CD4-positive, alpha-beta T cell treated with Interferon alpha-2 for 1 hour (primary cell): ENCODE measurements at regions not wholly inside any gene's neighbourhood (a gene's known extent, or its start where the extent isn't known, plus 50 kb on each side); places are given as distances from the start of the nearest gene placed in this dataset.
"Not testable (repeated sequence)": the region's sequence is repeated elsewhere in the genome, so short reads cannot be mapped to it uniquely, and the experiment has no call there.

Experiments used
- DNase-seq, 2 donors: peaks; one replicate each; pipeline ENCODE4 v3.0.0-alpha.2; 2020 to 2022

- DNase-seq: no peak
Observed at GRCh38 chr20:53738945-53739798, 145.5 kb upstream of the ZNF217 start.

GRCh38 chr20:53738039-53738944, 144.7 kb upstream of the ZNF217 start:
- no peak for DNase-seq

GRCh38 chr20:53737396-53738038, 143.9 kb upstream of the ZNF217 start:
- DNase-seq: no peak

GRCh38 chr20:53736757-53737395, 143.2 kb upstream of the ZNF217 start:
- peak; percentile 24 to 30 for DNase-seq

GRCh38 chr20:53736122-53736756, 142.6 kb upstream of the ZNF217 start:
- DNase-seq: no peak

- DNase-seq: no peak
Observed at GRCh38 chr20:53735536-53736050, 142.0 kb upstream of the ZNF217 start.

- no peak for DNase-seq
Observed at GRCh38 chr20:53734006-53734688, 140.5 kb upstream of the ZNF217 start.

GRCh38 chr20:53731595-53731994, 138.0 kb upstream of the ZNF217 start:
- DNase-seq: no peak

- no peak for DNase-seq
Observed at GRCh38 chr20:53728359-53728758, 134.7 kb upstream of the ZNF217 start.

GRCh38 chr20:53727239-53727638, 133.6 kb upstream of the ZNF217 start:
- DNase-seq: not testable (repeated sequence)

- no peak for DNase-seq
Observed at GRCh38 chr20:53725575-53725970, 131.9 kb upstream of the ZNF217 start.

GRCh38 chr20:53723621-53724020, 130.0 kb upstream of the ZNF217 start:
- no peak for DNase-seq

GRCh38 chr20:53723045-53723444, 129.4 kb upstream of the ZNF217 start:
- no peak for DNase-seq

GRCh38 chr20:53722515-53723036, 128.9 kb upstream of the ZNF217 start:
- no peak for DNase-seq

GRCh38 chr20:53721445-53721963, 127.9 kb upstream of the ZNF217 start:
- not testable (repeated sequence) for DNase-seq

GRCh38 chr20:53719171-53719803, 125.6 kb upstream of the ZNF217 start:
- not testable (repeated sequence) for DNase-seq

GRCh38 chr20:53718142-53719021, 124.7 kb upstream of the ZNF217 start:
- no peak for DNase-seq

- DNase-seq: no peak
Observed at GRCh38 chr20:53716395-53716794, 122.8 kb upstream of the ZNF217 start.

GRCh38 chr20:53714524-53714923, 120.9 kb upstream of the ZNF217 start:
- no peak for DNase-seq
